ENCODE measurements at regions not wholly inside any gene's neighbourhood (a gene's known extent, or its start where the extent isn't known, plus 50 kb on each side); places are given as distances from the start of the nearest gene placed in this dataset.

DNA sequence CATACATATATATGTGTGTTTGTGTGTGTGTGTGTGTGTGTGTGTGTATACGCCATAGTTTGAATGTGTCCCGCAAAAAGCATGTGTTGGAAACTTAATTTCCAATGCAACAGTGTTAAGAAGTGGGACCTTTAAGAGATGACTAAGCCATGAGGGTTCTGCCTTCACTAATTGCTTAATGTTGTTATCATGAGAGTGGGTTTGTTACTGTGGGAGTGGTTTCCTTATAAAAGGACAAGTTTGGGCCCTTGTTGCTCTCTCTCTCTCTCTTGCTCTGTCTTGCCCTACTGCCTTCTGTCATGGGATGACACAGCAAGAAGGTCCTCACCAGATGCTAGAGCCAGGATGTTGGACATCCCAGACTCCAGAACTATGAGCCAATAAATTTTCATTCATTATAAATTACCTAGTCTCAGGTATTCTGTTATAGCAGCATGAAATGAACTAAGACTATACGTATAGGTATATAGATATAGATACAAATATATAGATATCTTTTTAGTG, 103.8 kb upstream of the ZC3H11B start:
- no peaks in the 10 kb centered on the region for H3K36me3 ChIP-seq (ENCODE audit: insufficient read depth, low read length)
- DNase-seq (ENCODE audit: insufficient read length, low spot score, missing footprints): no peak
- no peak overlapping the region for H3K4me3 ChIP-seq (ENCODE audit: insufficient read depth, low read length)
- no peaks in the 10 kb centered on the region for H3K9me3 ChIP-seq (ENCODE audit: low read depth, low read length)
- no peak overlapping the region for H3K27ac ChIP-seq (ENCODE audit: low read depth, low read length)
- no peak overlapping the region for H3K4me2 ChIP-seq (ENCODE audit: insufficient read depth, low read length)
- H4K20me1 ChIP-seq (ENCODE audit: insufficient read depth, low read length): no peaks in the 10 kb centered on the region
- H2AFZ ChIP-seq (ENCODE audit: low read length): no peak overlapping the region
- no peaks in the 10 kb centered on the region for H3K79me2 ChIP-seq (ENCODE audit: insufficient read depth, low read length)
- no peaks in the 10 kb centered on the region for H3K4me1 ChIP-seq (ENCODE audit: insufficient read depth, low read length)
- TF ChIP-seq, protein P1, sequence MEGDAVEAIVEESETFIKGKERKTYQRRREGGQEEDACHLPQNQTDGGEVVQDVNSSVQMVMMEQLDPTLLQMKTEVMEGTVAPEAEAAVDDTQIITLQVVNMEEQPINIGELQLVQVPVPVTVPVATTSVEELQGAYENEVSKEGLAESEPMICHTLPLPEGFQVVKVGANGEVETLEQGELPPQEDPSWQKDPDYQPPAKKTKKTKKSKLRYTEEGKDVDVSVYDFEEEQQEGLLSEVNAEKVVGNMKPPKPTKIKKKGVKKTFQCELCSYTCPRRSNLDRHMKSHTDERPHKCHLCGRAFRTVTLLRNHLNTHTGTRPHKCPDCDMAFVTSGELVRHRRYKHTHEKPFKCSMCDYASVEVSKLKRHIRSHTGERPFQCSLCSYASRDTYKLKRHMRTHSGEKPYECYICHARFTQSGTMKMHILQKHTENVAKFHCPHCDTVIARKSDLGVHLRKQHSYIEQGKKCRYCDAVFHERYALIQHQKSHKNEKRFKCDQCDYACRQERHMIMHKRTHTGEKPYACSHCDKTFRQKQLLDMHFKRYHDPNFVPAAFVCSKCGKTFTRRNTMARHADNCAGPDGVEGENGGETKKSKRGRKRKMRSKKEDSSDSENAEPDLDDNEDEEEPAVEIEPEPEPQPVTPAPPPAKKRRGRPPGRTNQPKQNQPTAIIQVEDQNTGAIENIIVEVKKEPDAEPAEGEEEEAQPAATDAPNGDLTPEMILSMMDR (IDR thresholded peaks at IDR 0.05; ENCODE audit: extremely low read depth, low read depth, low read length): no peak
- H3K27me3 ChIP-seq (ENCODE audit: insufficient read depth, low read length): no peaks in the 10 kb centered on the region

DNA sequence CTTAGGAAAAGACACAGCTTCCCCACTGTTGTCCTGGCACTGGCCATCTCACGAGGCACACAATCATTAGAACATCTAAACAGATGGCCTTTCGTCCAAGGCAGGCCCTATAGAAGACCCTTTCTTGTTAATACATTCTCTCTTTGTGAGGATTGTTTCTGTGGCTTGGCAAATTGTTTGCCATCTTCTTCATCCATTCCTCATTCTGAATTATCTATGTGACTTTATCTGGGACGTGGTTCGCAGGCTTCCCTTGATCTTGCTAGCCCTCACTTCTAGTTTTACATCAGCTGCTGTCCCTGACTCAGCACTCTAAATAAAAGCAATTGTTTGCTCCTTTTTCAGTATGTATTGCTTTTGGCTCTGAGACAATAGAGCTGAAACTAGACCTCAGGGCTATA, 101.1 kb upstream of the ZC3H11B start:
- no peak overlapping the region for H2AFZ ChIP-seq (ENCODE audit: low read length)
- no peak overlapping the region for H3K4me2 ChIP-seq (ENCODE audit: insufficient read depth, low read length)
- no peaks in the 10 kb centered on the region for H4K20me1 ChIP-seq (ENCODE audit: insufficient read depth, low read length)
- peaks cover 3% of the 10 kb centered on the region for H3K4me1 ChIP-seq (ENCODE audit: insufficient read depth, low read length)
- no peak overlapping the region for H3K4me3 ChIP-seq (ENCODE audit: insufficient read depth, low read length)
- TF ChIP-seq, protein P1 (IDR thresholded peaks at IDR 0.05; ENCODE audit: extremely low read depth, low read depth, low read length): no peak
- H3K27ac ChIP-seq (ENCODE audit: low read depth, low read length): no peak overlapping the region
- H3K79me2 ChIP-seq (ENCODE audit: insufficient read depth, low read length): no peaks in the 10 kb centered on the region
- no peak for DNase-seq (ENCODE audit: insufficient read length, low spot score, missing footprints)
- no peaks in the 10 kb centered on the region for H3K27me3 ChIP-seq (ENCODE audit: insufficient read depth, low read length)
- H3K9me3 ChIP-seq (ENCODE audit: low read depth, low read length): no peaks in the 10 kb centered on the region
- H3K36me3 ChIP-seq (ENCODE audit: insufficient read depth, low read length): no peaks in the 10 kb centered on the region

DNA sequence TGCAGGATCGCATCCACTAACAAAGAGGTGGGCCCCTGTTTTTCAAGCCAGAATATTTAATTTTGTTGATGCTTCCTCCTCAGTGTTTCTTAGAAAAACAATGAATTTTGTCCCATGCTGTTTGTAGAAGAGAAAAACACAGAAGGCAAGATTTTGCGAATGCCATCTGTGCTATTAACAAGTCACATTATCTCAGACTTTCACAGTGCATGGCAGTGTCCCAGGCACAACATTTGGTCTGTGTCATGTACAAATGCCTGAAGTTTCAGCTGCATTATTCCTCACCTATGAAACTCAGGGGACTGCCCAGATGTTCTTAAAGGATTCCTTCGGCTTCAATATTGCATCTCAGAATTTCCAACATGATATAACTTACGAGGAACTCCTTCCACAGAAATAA, 99.6 kb upstream of the ZC3H11B start:
- no peaks in the 10 kb centered on the region for H4K20me1 ChIP-seq (ENCODE audit: insufficient read depth, low read length)
- no peaks in the 10 kb centered on the region for H3K27me3 ChIP-seq (ENCODE audit: insufficient read depth, low read length)
- peaks cover 3% of the 10 kb centered on the region for H3K4me1 ChIP-seq (ENCODE audit: insufficient read depth, low read length)
- H3K27ac ChIP-seq (ENCODE audit: low read depth, low read length): no peak overlapping the region
- H3K4me2 ChIP-seq (ENCODE audit: insufficient read depth, low read length): no peak overlapping the region
- no peak overlapping the region for H2AFZ ChIP-seq (ENCODE audit: low read length)
- no peaks in the 10 kb centered on the region for H3K79me2 ChIP-seq (ENCODE audit: insufficient read depth, low read length)
- DNase-seq (ENCODE audit: insufficient read length, low spot score, missing footprints): no peak
- no peaks in the 10 kb centered on the region for H3K9me3 ChIP-seq (ENCODE audit: low read depth, low read length)
- TF ChIP-seq, protein P1 (IDR thresholded peaks at IDR 0.05; ENCODE audit: extremely low read depth, low read depth, low read length): no peak
- no peaks in the 10 kb centered on the region for H3K36me3 ChIP-seq (ENCODE audit: insufficient read depth, low read length)
- H3K4me3 ChIP-seq (ENCODE audit: insufficient read depth, low read length): no peak overlapping the region

DNA sequence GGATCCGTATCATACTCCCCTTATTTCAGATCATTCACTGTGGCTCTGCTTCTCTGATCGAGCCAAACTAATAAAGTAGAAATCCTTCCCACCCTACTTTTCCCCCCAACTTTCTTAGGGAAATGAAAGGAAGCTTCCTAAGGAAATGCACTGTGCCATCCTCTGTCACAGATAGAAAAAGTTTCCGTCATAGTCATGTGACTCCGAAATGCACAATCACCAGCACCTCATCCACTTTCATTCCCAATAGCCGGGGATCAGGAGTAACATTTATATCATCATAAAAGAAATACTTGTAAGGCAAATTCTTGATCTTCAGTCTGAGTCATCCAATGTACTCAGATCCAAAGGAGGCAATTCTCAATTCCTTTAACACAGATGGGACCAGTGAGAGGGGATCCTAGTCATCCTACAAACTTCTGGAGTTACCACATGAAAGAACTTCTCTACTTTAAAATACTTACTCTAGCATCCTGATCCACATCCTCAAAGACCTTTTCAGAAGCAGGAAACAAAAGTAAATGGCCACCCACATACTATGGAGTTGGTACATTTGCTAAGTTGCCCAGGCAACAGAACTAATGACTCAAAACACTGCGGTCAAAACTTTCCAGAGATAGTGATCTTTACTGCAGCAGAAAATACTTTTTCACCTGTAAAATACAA, 97.8 kb upstream of the ZC3H11B start:
- Histone ChIP-seq H3K79me2 (ENCODE audit: insufficient read depth, low read length) (no peaks in the 10 kb centered on the region), H3K27ac (ENCODE audit: low read depth, low read length) (peak overlapping the region; percentile 21), H3K9me3 (ENCODE audit: low read depth, low read length) (no peaks in the 10 kb centered on the region), H3K27me3 (ENCODE audit: insufficient read depth, low read length) (no peaks in the 10 kb centered on the region), H3K4me3 (ENCODE audit: insufficient read depth, low read length) (no peak overlapping the region), H3K4me1 (ENCODE audit: insufficient read depth, low read length) (peaks cover 3% of the 10 kb centered on the region), H3K36me3 (ENCODE audit: insufficient read depth, low read length) (no peaks in the 10 kb centered on the region), H3K4me2 (ENCODE audit: insufficient read depth, low read length) (peak overlapping the region; percentile 26), H4K20me1 (ENCODE audit: insufficient read depth, low read length) (no peaks in the 10 kb centered on the region), H2AFZ (ENCODE audit: low read length) (no peak overlapping the region)
- TF ChIP-seq, protein P1 (IDR thresholded peaks at IDR 0.05; ENCODE audit: extremely low read depth, low read depth, low read length): no peak
- DNase-seq (ENCODE audit: insufficient read length, low spot score, missing footprints): peak; percentile 78

Data from osteoblast (primary cell).